Coronary artery (tissue), 2 donors: ENCODE measurements at regions not wholly inside any gene's neighbourhood (a gene's known extent, or its start where the extent isn't known, plus 50 kb on each side); places are given as distances from the start of the nearest gene placed in this dataset.

Experiments
- DNase-seq: peaks from one replicate; pipeline ENCODE4 v3.0.0-alpha.2; 2017; ENCODE audit warnings: low spot score
- H3K27ac ChIP-seq, 2 donors: fragments of 200-600 bp; sonication (generic); one replicate each; pipeline ENCODE4 v1.5.1; 2016 to 2019
- H3K4me3 ChIP-seq: fragments of 200-600 bp; sonication (generic); 2 replicates; pipeline ENCODE4 v1.5.1; 2016; ENCODE audit warnings: mild to moderate bottlenecking, moderate library complexity
- CTCF ChIP-seq: fragments of 200-600 bp; sonication (generic); IDR thresholded peaks from one replicate; pipeline ENCODE4 v1.5.1; 2019; ENCODE audit warnings: antibody characterized with exemption

- H3K4me3 ChIP-seq, result no peak overlapping the region
- H3K27ac ChIP-seq, result no peak overlapping the region
- no peak for TF ChIP-seq CTCF
- no peak for DNase-seq
These were observed 109.1 kb upstream of the LMO4 start for GRCh38 chr1:87219626-87220025.

- H3K4me3 ChIP-seq, result no peak overlapping the region
- no peak for TF ChIP-seq CTCF
- no peak for DNase-seq
- no peak overlapping the region for H3K27ac ChIP-seq
These were observed 107.7 kb upstream of the LMO4 start for GRCh38 chr1:87220993-87221392.

- TF ChIP-seq CTCF, result no peak
- peak overlapping the region in 1 of 2 donors; percentile 23 for H3K27ac ChIP-seq
- DNase-seq, result no peak
- H3K4me3 ChIP-seq, result no peak overlapping the region
These were observed 104.5 kb upstream of the LMO4 start for GRCh38 chr1:87224201-87224600.

- H3K27ac ChIP-seq, result no peak overlapping the region
- no peak for TF ChIP-seq CTCF
- no peak overlapping the region for H3K4me3 ChIP-seq
- no peak for DNase-seq
These were observed 103.5 kb upstream of the LMO4 start for GRCh38 chr1:87225171-87225570.

GRCh38 chr1:87226341-87226760, 102.3 kb upstream of the LMO4 start:
- peak overlapping the region in 1 of 2 donors; percentile 58 for H3K27ac ChIP-seq
- TF ChIP-seq CTCF, result no peak
- peak; percentile 75 for DNase-seq
- H3K4me3 ChIP-seq, result peak overlapping the region; percentile 23

GRCh38 chr1:87227651-87228050, 101.0 kb upstream of the LMO4 start:
- DNase-seq, result no peak
- no peak for TF ChIP-seq CTCF
- no peak overlapping the region for H3K4me3 ChIP-seq
- no peak overlapping the region for H3K27ac ChIP-seq

GRCh38 chr1:87230501-87230900, 98.2 kb upstream of the LMO4 start:
- no peak for TF ChIP-seq CTCF

More at GRCh38 chr1:87230501-87230900, 98.2 kb upstream of the LMO4 start:
- no peak for DNase-seq
- Histone ChIP-seq H3K4me3 (no peak overlapping the region), H3K27ac (no peak overlapping the region)
